ENCODE measurements at regions not wholly inside any gene's neighbourhood (a gene's known extent, or its start where the extent isn't known, plus 50 kb on each side); places are given as distances from the start of the nearest gene placed in this dataset.

DNA sequence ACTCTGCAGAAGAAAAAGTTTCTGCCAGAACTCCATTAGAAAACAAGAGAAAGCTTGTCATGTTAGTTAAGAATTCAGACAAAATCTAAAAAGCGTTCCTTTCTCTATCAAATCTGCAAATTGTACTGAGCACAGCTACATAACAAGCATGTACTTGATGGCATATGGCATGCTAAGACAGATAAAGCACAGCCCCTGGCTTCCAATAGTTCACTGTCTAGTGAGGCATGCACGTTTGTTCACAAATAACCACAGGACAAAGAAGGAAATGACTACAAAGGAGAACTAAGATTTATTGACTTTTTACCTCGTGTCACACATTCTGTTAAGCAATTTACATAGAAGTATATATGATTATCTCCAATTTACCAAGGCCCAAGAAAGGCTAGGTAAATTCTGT, 518.2 kb upstream of the TLE4 start:
- no peak for DNase-seq (ENCODE audit: low spot score in 2 of 2)
- Histone ChIP-seq H3K4me3 (no peak overlapping the region), H3K27ac (no peak overlapping the region), H3K27me3 (no peaks in the 10 kb centered on the region), H3K4me1 (no peaks in the 10 kb centered on the region), H3K36me3 (no peaks in the 10 kb centered on the region), H3K9me3 (peaks cover 0 to 2% (median 0%) of the 10 kb centered on the region in 4 donors)
- WGBS, 2 donors: 45 to 53% methylated on average over 3 of the region's 3 CpGs
- TF ChIP-seq, protein P1, sequence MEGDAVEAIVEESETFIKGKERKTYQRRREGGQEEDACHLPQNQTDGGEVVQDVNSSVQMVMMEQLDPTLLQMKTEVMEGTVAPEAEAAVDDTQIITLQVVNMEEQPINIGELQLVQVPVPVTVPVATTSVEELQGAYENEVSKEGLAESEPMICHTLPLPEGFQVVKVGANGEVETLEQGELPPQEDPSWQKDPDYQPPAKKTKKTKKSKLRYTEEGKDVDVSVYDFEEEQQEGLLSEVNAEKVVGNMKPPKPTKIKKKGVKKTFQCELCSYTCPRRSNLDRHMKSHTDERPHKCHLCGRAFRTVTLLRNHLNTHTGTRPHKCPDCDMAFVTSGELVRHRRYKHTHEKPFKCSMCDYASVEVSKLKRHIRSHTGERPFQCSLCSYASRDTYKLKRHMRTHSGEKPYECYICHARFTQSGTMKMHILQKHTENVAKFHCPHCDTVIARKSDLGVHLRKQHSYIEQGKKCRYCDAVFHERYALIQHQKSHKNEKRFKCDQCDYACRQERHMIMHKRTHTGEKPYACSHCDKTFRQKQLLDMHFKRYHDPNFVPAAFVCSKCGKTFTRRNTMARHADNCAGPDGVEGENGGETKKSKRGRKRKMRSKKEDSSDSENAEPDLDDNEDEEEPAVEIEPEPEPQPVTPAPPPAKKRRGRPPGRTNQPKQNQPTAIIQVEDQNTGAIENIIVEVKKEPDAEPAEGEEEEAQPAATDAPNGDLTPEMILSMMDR (IDR thresholded peaks at IDR 0.05): no peak
- no peak for TF ChIP-seq POLR2A (IDR thresholded peaks at IDR 0.05)
- TF ChIP-seq EP300 (IDR thresholded peaks at IDR 0.05): no peak

DNA sequence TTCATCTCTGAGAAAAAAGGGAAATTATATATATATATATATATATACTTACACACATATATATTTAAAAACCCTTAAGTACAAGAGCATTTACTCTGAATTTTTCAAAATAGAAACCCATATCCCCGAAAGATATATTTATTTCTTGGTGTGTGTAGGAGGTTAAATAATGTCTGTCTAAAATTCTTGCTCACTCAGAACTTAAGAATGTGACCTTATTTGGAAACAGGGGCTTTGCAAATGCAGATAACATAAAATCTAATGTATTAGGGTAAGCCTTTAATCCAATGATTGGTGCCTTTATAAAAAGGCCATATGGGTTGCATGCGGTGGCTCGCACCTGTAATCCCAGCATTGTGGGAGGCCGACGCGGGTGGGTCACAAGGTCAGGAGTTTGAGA, 517.3 kb upstream of the TLE4 start:
- Histone ChIP-seq H3K9me3 (peaks cover 0 to 2% (median 0%) of the 10 kb centered on the region in 4 donors), H3K4me3 (no peak overlapping the region), H3K27me3 (no peaks in the 10 kb centered on the region), H3K36me3 (no peaks in the 10 kb centered on the region), H3K27ac (no peak overlapping the region), H3K4me1 (no peaks in the 10 kb centered on the region)
- WGBS, 2 donors: 81 to 85% methylated on average over 6 of the region's 6 CpGs
- TF ChIP-seq, protein P1 (IDR thresholded peaks at IDR 0.05): no peak
- no peak for TF ChIP-seq POLR2A (IDR thresholded peaks at IDR 0.05)
- no peak for TF ChIP-seq EP300 (IDR thresholded peaks at IDR 0.05)
- no peak for DNase-seq (ENCODE audit: low spot score in 2 of 2)

DNA sequence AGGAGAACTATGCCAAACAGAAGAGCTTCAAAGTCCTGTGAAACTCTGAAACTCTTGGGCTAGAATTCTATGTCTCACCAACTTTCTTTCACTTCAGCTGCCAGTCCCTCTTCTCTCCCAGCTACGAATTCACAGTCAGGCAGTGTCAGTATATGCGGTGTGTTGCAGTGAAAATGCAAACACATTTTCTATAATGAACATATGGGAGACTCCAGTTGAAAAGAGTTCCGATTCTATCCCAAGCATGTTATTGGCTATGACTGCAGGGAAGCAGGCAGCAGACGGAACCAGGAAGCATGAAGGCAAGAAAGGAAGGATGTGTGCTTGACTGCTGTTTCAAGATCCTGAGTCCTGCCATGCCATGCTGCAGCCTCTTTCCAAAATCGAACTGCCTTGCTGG, 515.7 kb upstream of the TLE4 start:
- TF ChIP-seq EP300 (IDR thresholded peaks at IDR 0.05): no peak
- TF ChIP-seq POLR2A (IDR thresholded peaks at IDR 0.05): no peak
- TF ChIP-seq, protein P1 (IDR thresholded peaks at IDR 0.05): no peak
- no peaks in the 10 kb centered on the region for H3K4me1 ChIP-seq
- no peaks in the 10 kb centered on the region for H3K36me3 ChIP-seq
- H3K4me3 ChIP-seq: no peak overlapping the region
- no peak overlapping the region for H3K27ac ChIP-seq
- no peak for DNase-seq (ENCODE audit: low spot score in 2 of 2)
- H3K27me3 ChIP-seq: no peaks in the 10 kb centered on the region
- H3K9me3 ChIP-seq: no peaks in the 10 kb centered on the region
- WGBS, 2 donors: 85 to 87% methylated on average over 5 of the region's 5 CpGs

DNA sequence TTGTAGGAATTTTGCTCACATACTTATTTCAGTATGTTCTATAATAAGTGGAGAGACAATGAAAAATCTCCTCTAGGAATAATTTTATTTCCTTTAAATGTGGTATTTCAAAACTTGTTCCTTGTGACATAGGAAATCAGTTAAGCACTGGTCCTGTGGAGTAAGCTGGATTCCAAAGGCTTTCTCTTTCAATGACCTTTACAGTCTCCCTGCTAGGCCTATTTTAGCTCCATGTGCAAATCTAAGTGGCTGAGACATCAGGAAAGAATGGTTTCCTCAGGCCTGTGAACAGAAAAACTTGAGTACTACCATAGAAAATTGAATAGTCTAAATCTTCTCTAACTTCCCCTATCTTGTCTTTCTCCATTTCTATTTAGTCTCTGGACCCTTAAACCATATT, 514.2 kb upstream of the TLE4 start:
- no peaks in the 10 kb centered on the region for H3K36me3 ChIP-seq
- TF ChIP-seq, protein P1 (IDR thresholded peaks at IDR 0.05): no peak
- TF ChIP-seq EP300 (IDR thresholded peaks at IDR 0.05) (no peak), POLR2A (IDR thresholded peaks at IDR 0.05) (no peak)
- no peaks in the 10 kb centered on the region for H3K9me3 ChIP-seq
- no peak overlapping the region for H3K27ac ChIP-seq
- H3K4me3 ChIP-seq: no peak overlapping the region
- H3K4me1 ChIP-seq: no peaks in the 10 kb centered on the region
- DNase-seq (ENCODE audit: low spot score in 2 of 2): no peak
- no peaks in the 10 kb centered on the region for H3K27me3 ChIP-seq

DNA sequence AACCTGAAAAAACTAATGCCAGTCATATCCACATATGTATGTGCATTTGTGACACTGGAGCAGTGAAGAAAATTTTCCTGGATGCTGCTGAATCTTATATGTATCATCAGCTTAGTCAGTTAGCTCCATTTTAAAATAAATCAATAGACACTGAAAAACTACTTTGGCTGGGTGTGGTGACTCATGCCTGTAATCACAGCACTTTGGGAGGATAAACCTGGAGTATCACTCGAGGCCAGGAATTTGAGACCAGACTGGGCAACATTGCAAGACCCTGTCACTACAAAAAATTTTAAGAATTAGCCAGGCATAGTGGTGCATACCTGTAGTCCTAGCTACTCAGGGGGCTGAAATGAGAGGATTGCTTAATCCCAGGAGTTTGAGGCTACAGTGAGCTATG, 511.0 kb upstream of the TLE4 start:
- H3K4me3 ChIP-seq: no peak overlapping the region
- no peaks in the 10 kb centered on the region for H3K9me3 ChIP-seq
- no peak for DNase-seq (ENCODE audit: low spot score in 2 of 2)
- H3K27me3 ChIP-seq: no peaks in the 10 kb centered on the region
- WGBS, 2 donors: 44 to 100% methylated on average over 1 of the region's 1 CpG
- H3K36me3 ChIP-seq: no peaks in the 10 kb centered on the region
- TF ChIP-seq EP300 (IDR thresholded peaks at IDR 0.05) (no peak), POLR2A (IDR thresholded peaks at IDR 0.05) (no peak)
- TF ChIP-seq, protein P1 (IDR thresholded peaks at IDR 0.05): no peak
- no peak overlapping the region for H3K27ac ChIP-seq
- no peaks in the 10 kb centered on the region for H3K4me1 ChIP-seq
